OCI-LY1 (cell line): ENCODE measurements at regions not wholly inside any gene's neighbourhood (a gene's known extent, or its start where the extent isn't known, plus 50 kb on each side); places are given as distances from the start of the nearest gene placed in this dataset.

Source experiments
- H2AFZ ChIP-seq: fragments of 200-600 bp; sonication (generic), shearing (Covaris generic); 2 replicates; pipeline ENCODE4 v1.6.0; 2014; ENCODE audit warnings: antibody characterized with exemption, mild to moderate bottlenecking, low read length
- H3F3A ChIP-seq: fragments of 200-600 bp; sonication (generic), shearing (Covaris generic); 2 replicates; pipeline ENCODE4 v1.6.0; 2014; ENCODE audit warnings: mild to moderate bottlenecking, antibody characterized with exemption, low read length, moderate library complexity; ENCODE audit not compliant: insufficient read depth
- H3K27ac ChIP-seq: fragments of 200-600 bp; sonication (generic); 2 replicates; pipeline ENCODE4 v1.5.1; 2014; ENCODE audit warnings: low read length, mixed run types, mild to moderate bottlenecking, low read depth; ENCODE audit not compliant: poor library complexity, severe bottlenecking
- H3K27me3 ChIP-seq: fragments of 200-600 bp; sonication (generic); 2 replicates; pipeline ENCODE4 v1.6.0; 2014; ENCODE audit warnings: antibody characterized with exemption, mild to moderate bottlenecking, low read length, moderate library complexity; ENCODE audit not compliant: insufficient read depth
- H3K36me3 ChIP-seq: fragments of 200-600 bp; sonication (generic); 2 replicates; pipeline ENCODE4 v1.6.1; 2014; ENCODE audit warnings: mild to moderate bottlenecking, antibody characterized with exemption, low read length, moderate library complexity, mixed read lengths; ENCODE audit not compliant: insufficient read depth
- H3K4me1 ChIP-seq: fragments of 200-600 bp; sonication (generic); 2 replicates; pipeline ENCODE4 v1.5.1; 2014; ENCODE audit warnings: mild to moderate bottlenecking, low read length, moderate library complexity; ENCODE audit not compliant: insufficient read depth, severe bottlenecking
- H3K4me2 ChIP-seq: fragments of 200-600 bp; sonication (generic), shearing (Covaris generic); 2 replicates; pipeline ENCODE4 v1.6.1; 2014; ENCODE audit warnings: low read length
- H3K4me3 ChIP-seq: fragments of 200-600 bp; sonication (generic); 2 replicates; pipeline ENCODE4 v1.5.1; 2014; ENCODE audit warnings: low read length, low read depth, mild to moderate bottlenecking, mixed read lengths; ENCODE audit not compliant: poor library complexity, severe bottlenecking
- H3K79me2 ChIP-seq: fragments of 200-600 bp; shearing (Covaris generic); 2 replicates; pipeline ENCODE4 v1.6.1; 2016; ENCODE audit warnings: mixed run types, low read length, mixed read lengths; ENCODE audit not compliant: insufficient read depth
- H3K9ac ChIP-seq: fragments of 200-600 bp; sonication (generic), shearing (Covaris generic); 2 replicates; pipeline ENCODE4 v1.6.1; 2014; ENCODE audit warnings: mild to moderate bottlenecking, low read length, mixed read lengths
- H3K9me2 ChIP-seq: fragments of 200-600 bp; sonication (generic), shearing (Covaris generic); 2 replicates; pipeline ENCODE4 v1.6.1; 2014; ENCODE audit warnings: low read depth, mild to moderate bottlenecking, low read length, mixed read lengths
- H3K9me3 ChIP-seq: fragments of 200-600 bp; shearing (Covaris generic); 2 replicates; pipeline ENCODE4 v1.6.1; 2014; ENCODE audit warnings: low read length, mixed read lengths
- H4K20me1 ChIP-seq: fragments of 200-600 bp; sonication (generic), shearing (Covaris generic); 2 replicates; pipeline ENCODE4 v1.6.0; 2016; ENCODE audit warnings: mild to moderate bottlenecking, low read length; ENCODE audit not compliant: insufficient read depth
- CTCF ChIP-seq: fragments of 200-600 bp; sonication (generic), shearing (Covaris generic); IDR thresholded peaks from 2 replicates; pipeline ENCODE4 v1.5.1; 2017; ENCODE audit warnings: mild to moderate bottlenecking, antibody characterized with exemption, low read length, moderate library complexity, mixed read lengths
- EZH2 ChIP-seq: fragments of 200-600 bp; sonication (generic), shearing (Covaris generic); IDR thresholded peaks from 2 replicates; pipeline ENCODE4 v1.8.0; 2017; ENCODE audit warnings: borderline replicate concordance, mixed run types, mild to moderate bottlenecking, antibody characterized with exemption, low read length, moderate library complexity, mixed read lengths

- Histone ChIP-seq H3K4me2 (no peak overlapping the region), H3K9ac (no peak overlapping the region), H3K4me1 (no peaks in the 10 kb centered on the region), H2AFZ (no peak overlapping the region), H3K36me3 (no peaks in the 10 kb centered on the region), H3K79me2 (no peaks in the 10 kb centered on the region), H4K20me1 (no peaks in the 10 kb centered on the region), H3K9me3 (no peaks in the 10 kb centered on the region), H3K9me2 (no peaks in the 10 kb centered on the region), H3K27me3 (no peaks in the 10 kb centered on the region; the same call in 1 of the 2 replicates), H3F3A (no peaks in the 10 kb centered on the region), H3K4me3 (no peak overlapping the region), H3K27ac (no peak overlapping the region)
- TF ChIP-seq EZH2 = no peak
- no peak for TF ChIP-seq CTCF
Measured at GRCh38 chr11:112377946-112378345, 117.3 kb upstream of the PLET1 start.

GRCh38 chr11:112380464-112380863 is 119.8 kb upstream of the PLET1 start:
- Histone ChIP-seq H3K9ac (no peak overlapping the region), H3K4me1 (no peaks in the 10 kb centered on the region), H3K9me3 (no peaks in the 10 kb centered on the region), H3K4me3 (no peak overlapping the region), H2AFZ (no peak overlapping the region), H3K27ac (no peak overlapping the region), H3K79me2 (no peaks in the 10 kb centered on the region), H3F3A (no peaks in the 10 kb centered on the region), H3K9me2 (0 out of 2 replicates have a peak, but pooled peaks cover 2% of the 10 kb centered on the region), H3K36me3 (no peaks in the 10 kb centered on the region), H3K27me3 (no peaks in the 10 kb centered on the region; the same call in 1 of the 2 replicates), H3K4me2 (no peak overlapping the region), H4K20me1 (no peaks in the 10 kb centered on the region)
- no peak for TF ChIP-seq EZH2
- no peak for TF ChIP-seq CTCF

GRCh38 chr11:112381578-112381977 is 120.9 kb upstream of the PLET1 start:
- TF ChIP-seq EZH2 (no peak), CTCF (no peak)
- Histone ChIP-seq H3K27me3 (no peaks in the 10 kb centered on the region; the same call in 1 of the 2 replicates), H3K9me2 (0 out of 2 replicates have a peak, but pooled peaks cover 3% of the 10 kb centered on the region), H3K4me2 (no peak overlapping the region), H3K79me2 (no peaks in the 10 kb centered on the region), H4K20me1 (no peaks in the 10 kb centered on the region), H3K4me1 (no peaks in the 10 kb centered on the region), H3K9ac (no peak overlapping the region), H3K4me3 (no peak overlapping the region), H3F3A (no peaks in the 10 kb centered on the region), H3K9me3 (no peaks in the 10 kb centered on the region), H3K27ac (no peak overlapping the region), H2AFZ (no peak overlapping the region), H3K36me3 (no peaks in the 10 kb centered on the region)
